Kidney (tissue), 13 donors: ENCODE measurements at regions not wholly inside any gene's neighbourhood (a gene's known extent, or its start where the extent isn't known, plus 50 kb on each side); places are given as distances from the start of the nearest gene placed in this dataset.

Experiments used
- DNase-seq, 5 donors: peaks; one replicate each; pipeline ENCODE4 v3.0.0-alpha.2; 2013 to 2020
- FAIRE-seq: peaks from 2 replicates; lab custom pipeline; 2012; peaks lifted over from hg19 to GRCh38; lab: Jason Lieb, UNC
- H3K27ac ChIP-seq, 2 donors: one replicate each; pipeline ENCODE4 v1.7.0; 2013; ENCODE audit warnings: low read depth in 2 of 2, low read length in 2 of 2, inconsistent platforms in 1 of 2
- H3K27me3 ChIP-seq: one replicate; pipeline ENCODE4 v1.7.1; 2013; ENCODE audit warnings: low read length, inconsistent platforms; ENCODE audit not compliant: control insufficient read depth, insufficient read depth
- H3K36me3 ChIP-seq, 3 donors: one replicate each; pipeline versions ENCODE4 v1.7.0 to v1.7.1; 2013; ENCODE audit warnings: low read length in 3 of 3, control low read depth in 1 of 3, inconsistent platforms in 1 of 3; ENCODE audit not compliant: insufficient read depth in 3 of 3, control insufficient read depth in 2 of 3
- H3K4me1 ChIP-seq, 3 donors: one replicate each; pipeline versions ENCODE4 v1.7.0 to v1.7.1; 2013; ENCODE audit warnings: low read length in 3 of 3, inconsistent platforms in 1 of 3, low read depth in 1 of 3; ENCODE audit not compliant: control insufficient read depth in 2 of 3, insufficient read depth in 2 of 3
- H3K4me3 ChIP-seq, 3 donors: one replicate each; pipeline versions ENCODE4 v1.7.0 to v1.8.1; 2013; ENCODE audit warnings: low read length in 3 of 3, control low read depth in 1 of 3, inconsistent platforms in 1 of 3
- H3K9ac ChIP-seq, 3 donors: one replicate each; pipeline versions ENCODE4 v1.7.0 to v1.7.1; 2013; ENCODE audit warnings: low read length in 3 of 3, control low read depth in 1 of 3, inconsistent platforms in 1 of 3
- H3K9me3 ChIP-seq, 3 donors: one replicate each; pipeline versions ENCODE4 v1.7.0 to v1.7.1; 2013; ENCODE audit warnings: low read length in 3 of 3, control low read depth in 1 of 3, inconsistent platforms in 1 of 3; ENCODE audit not compliant: control insufficient read depth in 2 of 3, insufficient read depth in 1 of 3
- CTCF ChIP-seq: IDR thresholded peaks from 3 replicates; pipeline ENCODE4 v1.5.1; 2012; ENCODE audit warnings: mild to moderate bottlenecking, moderate library complexity, borderline replicate concordance; ENCODE audit not compliant: insufficient read depth; ENCODE audit errors: extremely low read depth
- intact Hi-C: fragments of 100-400 bp; cut with DNase I; formaldehyde crosslinking; loops from one replicate; pipeline ENCODE4 v1.11.1; 2022
- donor health status: control.
- donor health status: control.
- donor health status: control.
- donor health status: control.
- donor health status: control.
- donor health status: DM: yes; HTN: yes; CAD: no.
- donor health status: Normal renal cell carcinoma (clear cell type).

DNA sequence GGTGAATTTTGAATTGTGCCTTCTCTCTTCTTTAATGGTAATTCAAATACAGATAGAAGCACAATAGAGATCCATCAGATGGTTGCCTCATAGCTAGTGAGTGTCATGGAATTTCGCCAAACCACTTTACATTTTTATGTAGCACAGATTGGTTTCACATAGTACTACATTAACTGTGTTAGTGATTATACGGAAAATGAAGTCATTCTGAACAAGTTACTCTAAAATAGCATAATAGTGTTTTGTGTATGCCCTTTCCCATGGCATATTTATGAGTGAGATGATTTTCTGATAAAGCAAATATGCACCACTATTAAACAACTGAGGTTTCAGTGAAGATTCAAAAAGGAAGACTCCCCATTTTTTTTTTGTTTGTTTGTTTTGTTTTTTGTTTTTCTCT, 1623.5 kb downstream of the PCDH9 start:
- FAIRE-seq (no peak), DNase-seq (no peak)
- H3K4me1 ChIP-seq = no peaks in the 10 kb centered on the region
- TF ChIP-seq CTCF = no peak
- intact Hi-C loops = no loop called here
- H3K36me3 ChIP-seq = no peaks in the 10 kb centered on the region
- no peak overlapping the region for H3K4me3 ChIP-seq
- no peaks in the 10 kb centered on the region for H3K27me3 ChIP-seq
- no peaks in the 10 kb centered on the region for H3K9me3 ChIP-seq
- no peak overlapping the region for H3K9ac ChIP-seq
- H3K27ac ChIP-seq = no peak overlapping the region

GRCh38 chr13:65605396-65605795, 1624.7 kb downstream of the PCDH9 start:
- DNase-seq = no peak
- FAIRE-seq = no peak
- Histone ChIP-seq H3K27me3 (no peaks in the 10 kb centered on the region), H3K9ac (no peak overlapping the region), H3K9me3 (no peaks in the 10 kb centered on the region), H3K4me1 (no peaks in the 10 kb centered on the region), H3K27ac (no peak overlapping the region), H3K4me3 (no peak overlapping the region), H3K36me3 (no peaks in the 10 kb centered on the region)
- intact Hi-C loops = no loop called here
- TF ChIP-seq CTCF = no peak

DNA sequence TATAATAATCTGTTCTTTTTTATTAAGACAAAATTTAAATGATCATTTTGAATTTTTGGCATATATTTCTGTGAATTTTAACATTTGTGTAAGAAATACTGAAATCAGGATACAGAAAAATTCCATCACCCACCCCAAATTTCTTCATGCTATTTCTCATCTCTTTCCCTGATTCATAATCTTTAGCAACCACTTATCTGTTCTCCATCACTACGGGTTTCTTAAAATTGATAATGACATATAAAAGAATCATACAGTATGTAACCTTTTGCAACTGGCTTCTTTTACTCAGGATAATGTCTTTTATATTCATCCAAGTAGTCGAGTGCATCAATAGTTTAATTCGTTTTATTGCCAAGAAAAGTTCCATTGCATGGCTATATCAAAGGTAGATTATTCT, 1627.0 kb downstream of the PCDH9 start:
- DNase-seq = no peak
- intact Hi-C loops = no loop called here
- H3K9me3 ChIP-seq = no peaks in the 10 kb centered on the region
- H3K4me1 ChIP-seq = no peaks in the 10 kb centered on the region
- H3K4me3 ChIP-seq = no peak overlapping the region
- H3K36me3 ChIP-seq = no peaks in the 10 kb centered on the region
- no peaks in the 10 kb centered on the region for H3K27me3 ChIP-seq
- H3K9ac ChIP-seq = no peak overlapping the region
- FAIRE-seq = no peak
- no peak overlapping the region for H3K27ac ChIP-seq
- TF ChIP-seq CTCF = no peak

GRCh38 chr13:65601855-65602254, 1628.3 kb downstream of the PCDH9 start:
- FAIRE-seq = no peak
- H3K9me3 ChIP-seq = no peaks in the 10 kb centered on the region
- no peaks in the 10 kb centered on the region for H3K4me1 ChIP-seq

More at GRCh38 chr13:65601855-65602254, 1628.3 kb downstream of the PCDH9 start:
- H3K9ac ChIP-seq = no peak overlapping the region
- no peak for TF ChIP-seq CTCF
- no peak overlapping the region for H3K4me3 ChIP-seq
- H3K27ac ChIP-seq = no peak overlapping the region
- H3K27me3 ChIP-seq = no peaks in the 10 kb centered on the region
- DNase-seq = no peak
- intact Hi-C loops = no loop called here
- H3K36me3 ChIP-seq = no peaks in the 10 kb centered on the region
